GM13977 (cell line): ENCODE measurements at regions not wholly inside any gene's neighbourhood (a gene's known extent, or its start where the extent isn't known, plus 50 kb on each side); places are given as distances from the start of the nearest gene placed in this dataset.

Source experiments
- DNase-seq: peaks from one replicate; pipeline ENCODE4 v3.0.0; 2012; ENCODE audit warnings: low spot score
- in situ Hi-C: fragments of 300-500 bp; cut with MboI; formaldehyde crosslinking; loops from one replicate; pipeline ENCODE4 v1.12.0; 2022; ENCODE audit warnings: low sequenced_read_pairs, low pct_unique_long_range_greater_than_20kb, mixed read lengths, inconsistent platforms; ENCODE audit not compliant: unreplicated experiment
- TF ChIP-seq, protein P1 (sequence below): IDR thresholded peaks from 2 replicates; pipeline ENCODE4 v1.5.1; 2012; ENCODE audit warnings: mild to moderate bottlenecking, control low read depth; ENCODE audit not compliant: insufficient read depth; ENCODE audit errors: extremely low read depth, missing control alignments

DNA sequence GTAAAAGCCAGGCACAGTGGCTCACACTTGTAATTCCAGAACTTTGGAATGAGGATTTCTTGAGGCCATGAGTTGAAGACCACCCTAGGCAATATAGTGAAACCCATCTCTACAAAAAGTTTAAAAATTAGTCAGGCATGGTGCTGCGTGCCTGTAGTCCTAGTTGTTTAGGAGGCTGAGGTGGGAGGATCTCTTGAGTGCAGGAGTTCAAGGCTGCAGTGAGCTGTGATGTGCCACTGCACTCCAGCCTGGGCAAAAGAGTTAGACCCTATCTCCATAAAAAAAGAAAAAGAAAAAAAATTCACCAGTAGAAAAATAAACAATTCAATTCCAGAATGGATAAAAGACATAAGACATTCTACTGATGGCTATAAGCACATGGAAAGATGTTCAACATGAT, 104.9 kb upstream of the LGSN start:
- in situ Hi-C loops, result no loop called here
- DNase-seq, result no peak
- TF ChIP-seq, protein P1, sequence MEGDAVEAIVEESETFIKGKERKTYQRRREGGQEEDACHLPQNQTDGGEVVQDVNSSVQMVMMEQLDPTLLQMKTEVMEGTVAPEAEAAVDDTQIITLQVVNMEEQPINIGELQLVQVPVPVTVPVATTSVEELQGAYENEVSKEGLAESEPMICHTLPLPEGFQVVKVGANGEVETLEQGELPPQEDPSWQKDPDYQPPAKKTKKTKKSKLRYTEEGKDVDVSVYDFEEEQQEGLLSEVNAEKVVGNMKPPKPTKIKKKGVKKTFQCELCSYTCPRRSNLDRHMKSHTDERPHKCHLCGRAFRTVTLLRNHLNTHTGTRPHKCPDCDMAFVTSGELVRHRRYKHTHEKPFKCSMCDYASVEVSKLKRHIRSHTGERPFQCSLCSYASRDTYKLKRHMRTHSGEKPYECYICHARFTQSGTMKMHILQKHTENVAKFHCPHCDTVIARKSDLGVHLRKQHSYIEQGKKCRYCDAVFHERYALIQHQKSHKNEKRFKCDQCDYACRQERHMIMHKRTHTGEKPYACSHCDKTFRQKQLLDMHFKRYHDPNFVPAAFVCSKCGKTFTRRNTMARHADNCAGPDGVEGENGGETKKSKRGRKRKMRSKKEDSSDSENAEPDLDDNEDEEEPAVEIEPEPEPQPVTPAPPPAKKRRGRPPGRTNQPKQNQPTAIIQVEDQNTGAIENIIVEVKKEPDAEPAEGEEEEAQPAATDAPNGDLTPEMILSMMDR, result no peak

DNA sequence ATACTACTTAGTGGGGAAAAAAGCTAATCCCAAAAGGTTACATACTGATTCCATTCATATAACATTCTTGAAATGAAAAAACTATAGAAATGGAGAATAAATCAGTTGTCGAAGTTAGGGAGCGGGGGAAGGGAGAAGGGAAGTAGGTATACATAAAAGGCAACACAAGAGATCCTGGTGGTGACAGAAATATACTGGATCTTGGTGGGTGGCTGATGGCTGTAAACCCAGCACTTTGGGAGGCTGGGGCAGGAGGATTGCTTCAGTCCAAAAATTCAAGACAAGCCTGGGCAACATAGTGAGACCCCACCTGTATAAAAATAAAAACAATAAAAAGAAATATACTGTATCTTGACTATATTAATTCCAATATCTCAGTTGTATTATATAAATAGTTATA, 105.7 kb upstream of the LGSN start:
- DNase-seq, result no peak
- TF ChIP-seq, protein P1, result no peak
- in situ Hi-C loops, result no loop called here

DNA sequence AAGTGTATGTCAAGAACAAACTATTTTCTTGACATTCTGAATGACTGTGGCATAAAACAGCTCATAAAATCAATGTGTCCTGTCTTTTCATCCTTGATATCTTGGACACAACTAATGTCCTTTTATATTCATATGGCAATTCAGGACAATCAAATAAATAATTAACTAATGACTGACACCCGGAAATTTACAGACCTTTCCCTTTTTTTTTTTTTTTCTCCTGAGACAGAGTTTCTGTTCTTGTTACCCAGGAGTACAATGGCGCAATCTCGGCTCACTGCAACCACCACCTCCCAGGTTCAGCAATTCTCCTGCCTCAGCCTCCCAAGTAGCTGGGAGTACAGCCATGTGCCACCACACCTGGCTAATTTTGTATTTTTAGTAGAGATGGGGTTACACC, 107.1 kb upstream of the LGSN start:
- in situ Hi-C loops, result no loop called here
- no peak for DNase-seq
- TF ChIP-seq, protein P1, result no peak

DNA sequence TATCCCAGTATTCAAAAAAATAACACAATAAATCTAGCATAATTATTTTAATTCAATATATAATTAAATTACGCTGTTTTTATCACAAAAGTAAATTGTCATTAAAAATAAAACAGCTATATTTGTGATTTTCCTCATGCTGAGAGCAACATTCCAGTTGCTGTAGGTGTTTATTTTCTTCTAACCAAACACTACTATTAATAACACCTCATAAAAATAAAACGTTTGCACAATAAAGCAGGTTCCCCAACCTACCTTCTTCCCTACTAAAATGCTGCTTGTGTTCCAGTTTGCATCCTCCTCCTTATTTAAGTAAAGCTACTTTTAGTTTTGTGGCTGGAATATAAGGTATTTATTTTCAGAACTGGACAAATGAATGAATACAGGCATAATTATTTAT, 108.2 kb upstream of the LGSN start:
- TF ChIP-seq, protein P1, result no peak
- in situ Hi-C loops, result no loop called here
- no peak for DNase-seq

DNA sequence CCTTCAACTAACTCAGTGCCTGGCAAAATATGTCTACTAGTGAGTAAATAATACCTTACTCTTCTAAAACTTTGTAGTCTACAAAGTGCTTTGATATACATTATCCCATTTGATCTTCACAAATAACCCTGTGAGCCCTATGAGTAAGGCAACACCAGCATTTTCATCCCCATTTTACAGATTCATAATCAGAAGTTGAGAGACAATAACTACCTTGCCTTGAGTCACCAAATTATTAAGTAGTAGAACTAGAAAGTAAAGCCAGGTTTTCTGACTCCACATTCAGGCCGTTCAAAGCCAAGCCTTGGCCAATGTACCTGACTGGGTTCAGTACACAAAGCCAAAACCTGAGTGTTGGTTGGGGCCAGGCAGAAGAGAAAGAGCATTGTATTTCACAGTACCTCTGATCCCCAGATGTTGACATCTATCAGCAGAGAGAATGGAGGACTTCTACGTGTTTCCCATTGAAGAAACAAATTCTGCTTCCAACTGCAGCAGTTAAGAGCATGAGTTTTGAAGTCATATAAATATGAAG, 111.3 kb upstream of the LGSN start:
- no peak for DNase-seq
- TF ChIP-seq, protein P1, result no peak
- in situ Hi-C loops, result no loop called here

DNA sequence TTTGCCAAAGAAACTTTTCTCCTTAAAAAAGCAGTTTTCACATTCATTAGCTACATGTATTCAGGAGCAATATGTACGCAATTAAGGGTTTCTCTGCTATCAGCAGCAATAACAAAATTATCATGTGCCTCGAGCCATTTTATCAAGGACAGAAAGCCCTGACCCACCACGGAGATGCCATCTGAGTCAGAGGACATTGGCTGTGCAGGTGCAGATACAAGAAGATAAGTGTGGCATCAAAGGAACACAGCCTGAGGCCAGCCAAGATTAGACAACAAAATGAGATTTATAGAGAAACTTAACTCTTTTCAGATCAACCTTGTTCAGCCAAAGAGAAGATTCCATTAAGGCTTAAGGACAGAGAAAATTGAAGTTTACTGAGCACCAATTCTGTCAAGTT, 115.2 kb upstream of the LGSN start:
- TF ChIP-seq, protein P1, result no peak
- in situ Hi-C loops, result no loop called here
- no peak for DNase-seq

DNA sequence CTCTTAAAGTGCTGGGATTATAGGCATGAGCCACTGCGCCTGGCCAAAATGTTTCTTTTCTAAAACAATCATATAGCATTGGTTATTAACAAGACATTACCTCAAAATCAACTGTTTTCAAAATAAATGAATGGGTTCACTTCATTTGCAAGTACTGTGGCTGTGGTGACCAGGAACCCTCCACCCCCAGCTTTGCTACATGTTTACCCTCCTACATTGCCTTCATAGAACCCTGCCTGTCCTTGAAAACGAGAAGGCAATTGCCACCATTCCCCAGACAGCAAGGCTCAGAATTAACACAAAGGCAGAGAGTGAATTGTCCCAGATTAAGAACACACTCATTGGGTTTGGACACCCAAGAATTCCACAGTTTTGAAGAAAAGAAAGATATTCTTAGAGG, 116.6 kb upstream of the LGSN start:
- in situ Hi-C loops, result no loop called here
- TF ChIP-seq, protein P1, result no peak
- DNase-seq, result no peak
